Suprapubic skin (tissue), 4 donors: ENCODE measurements at regions not wholly inside any gene's neighbourhood (a gene's known extent, or its start where the extent isn't known, plus 50 kb on each side); places are given as distances from the start of the nearest gene placed in this dataset.

Experiments used
- DNase-seq, 2 donors: peaks; one replicate each; pipeline ENCODE4 v3.0.0-alpha.2; 2019; ENCODE audit warnings: low spot score in 2 of 2
- H3K27ac ChIP-seq: fragments of 200-600 bp; sonication (generic); one replicate; pipeline ENCODE4 v1.5.1; 2019
- H3K27me3 ChIP-seq: fragments of 200-600 bp; sonication (generic); one replicate; pipeline ENCODE4 v1.5.1; 2019
- H3K36me3 ChIP-seq: fragments of 200-600 bp; sonication (generic); one replicate; pipeline ENCODE4 v1.5.1; 2019
- H3K4me1 ChIP-seq: fragments of 200-600 bp; sonication (generic); one replicate; pipeline ENCODE4 v1.5.1; 2019
- H3K4me3 ChIP-seq: fragments of 200-600 bp; sonication (generic); one replicate; pipeline ENCODE4 v1.5.1; 2019; ENCODE audit warnings: mild to moderate bottlenecking
- H3K9me3 ChIP-seq: fragments of 200-600 bp; sonication (generic); one replicate; pipeline ENCODE4 v1.5.1; 2019
- CTCF ChIP-seq, 2 donors: fragments of 200-600 bp in 1 of 2; fragments of 450-650 bp in 1 of 2; sonication (generic) in 1 of 2; IDR thresholded peaks; one replicate each; pipeline ENCODE4 v1.5.1; 2016 to 2019; ENCODE audit warnings: antibody characterized with exemption in 2 of 2, mild to moderate bottlenecking in 1 of 2, moderate library complexity in 1 of 2
- EP300 ChIP-seq: sonication (generic); formaldehyde crosslinking; IDR thresholded peaks from one replicate; pipeline ENCODE4 v1.6.1; 2017; ENCODE audit warnings: antibody characterized with exemption
- POLR2A ChIP-seq, 2 donors: fragments of 450-650 bp; IDR thresholded peaks; one replicate each; pipeline ENCODE4 v1.6.1; 2017; ENCODE audit warnings: antibody characterized with exemption in 2 of 2, mild to moderate bottlenecking in 2 of 2, moderate library complexity in 2 of 2
- POLR2AphosphoS5 ChIP-seq, 3 donors: sonication (generic); formaldehyde crosslinking; IDR thresholded peaks; one replicate each; pipeline ENCODE4 v1.6.1; 2017; ENCODE audit warnings: antibody characterized with exemption in 3 of 3
- WGBS: methylation state at CpG from one replicate; pipeline ENCODE4 v1.1.5; 2018; 5-methylcytosine and 5-hydroxymethylcytosine counted together

GRCh38 chr18:10361660-10362059 is 92.8 kb upstream of the APCDD1 start:
- Histone ChIP-seq H3K36me3 (no peaks in the 10 kb centered on the region), H3K27ac (no peak overlapping the region), H3K4me1 (peaks cover 13% of the 10 kb centered on the region), H3K9me3 (no peaks in the 10 kb centered on the region), H3K4me3 (no peak overlapping the region), H3K27me3 (no peaks in the 10 kb centered on the region)
- TF ChIP-seq CTCF (IDR thresholded peaks at IDR 0.05), result no peak
- no peak for TF ChIP-seq POLR2AphosphoS5 (IDR thresholded peaks at IDR 0.05)
- no peak for TF ChIP-seq POLR2A (IDR thresholded peaks at IDR 0.05)
- TF ChIP-seq EP300, result no peak
- 66% methylated on average over 2 of the region's 2 CpGs for WGBS
- no peak for DNase-seq

GRCh38 chr18:10365021-10365500 is 89.4 kb upstream of the APCDD1 start:
- H3K9me3 ChIP-seq, result no peaks in the 10 kb centered on the region
- peaks cover 13% of the 10 kb centered on the region for H3K4me1 ChIP-seq
- H3K36me3 ChIP-seq, result no peaks in the 10 kb centered on the region
- no peak overlapping the region for H3K4me3 ChIP-seq
- H3K27me3 ChIP-seq, result no peaks in the 10 kb centered on the region
- H3K27ac ChIP-seq, result no peak overlapping the region
- 67% methylated on average over 1 of the region's 1 CpG for WGBS
- TF ChIP-seq POLR2A (IDR thresholded peaks at IDR 0.05) (no peak), CTCF (IDR thresholded peaks at IDR 0.05) (no peak), POLR2AphosphoS5 (IDR thresholded peaks at IDR 0.05) (no peak), EP300 (no peak)
- no peak for DNase-seq

- Histone ChIP-seq H3K36me3 (no peaks in the 10 kb centered on the region), H3K27me3 (no peaks in the 10 kb centered on the region), H3K9me3 (no peaks in the 10 kb centered on the region), H3K27ac (no peak overlapping the region), H3K4me1 (peaks cover 13% of the 10 kb centered on the region), H3K4me3 (no peak overlapping the region)
- WGBS, result 67% methylated on average over 5 of the region's 5 CpGs
- DNase-seq, result no peak
- no peak for TF ChIP-seq POLR2AphosphoS5 (IDR thresholded peaks at IDR 0.05)
- no peak for TF ChIP-seq CTCF (IDR thresholded peaks at IDR 0.05)
- no peak for TF ChIP-seq EP300
- no peak for TF ChIP-seq POLR2A (IDR thresholded peaks at IDR 0.05)
These were observed 88.5 kb upstream of the APCDD1 start for GRCh38 chr18:10365901-10366300.

DNA sequence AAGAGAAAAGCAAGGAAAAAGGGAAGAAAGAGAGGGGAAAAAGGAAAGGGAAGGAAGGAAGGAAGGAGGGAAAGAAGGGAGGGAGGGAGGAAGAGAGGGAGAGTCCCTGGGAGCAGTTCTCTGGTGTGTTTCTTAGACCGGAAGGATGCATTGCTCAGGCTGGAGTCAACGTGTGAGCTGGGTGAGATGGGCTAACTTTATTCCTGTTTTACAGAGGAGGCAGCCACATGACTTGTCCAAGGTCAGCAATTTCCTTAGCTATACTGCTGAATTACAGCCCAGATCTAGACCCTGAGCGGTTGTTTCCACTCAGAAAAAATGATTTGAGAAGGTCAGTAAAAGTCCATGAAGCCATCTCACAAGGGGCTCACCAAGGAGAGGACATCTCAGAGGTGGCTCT is 86.6 kb upstream of the APCDD1 start:
- WGBS, result 88% methylated on average over 3 of the region's 3 CpGs
- Histone ChIP-seq H3K4me3 (no peak overlapping the region), H3K27ac (no peak overlapping the region), H3K9me3 (no peaks in the 10 kb centered on the region), H3K27me3 (no peaks in the 10 kb centered on the region), H3K4me1 (peaks cover 13% of the 10 kb centered on the region), H3K36me3 (no peaks in the 10 kb centered on the region)
- no peak for TF ChIP-seq EP300
- TF ChIP-seq POLR2A (IDR thresholded peaks at IDR 0.05), result no peak
- no peak for DNase-seq

DNA sequence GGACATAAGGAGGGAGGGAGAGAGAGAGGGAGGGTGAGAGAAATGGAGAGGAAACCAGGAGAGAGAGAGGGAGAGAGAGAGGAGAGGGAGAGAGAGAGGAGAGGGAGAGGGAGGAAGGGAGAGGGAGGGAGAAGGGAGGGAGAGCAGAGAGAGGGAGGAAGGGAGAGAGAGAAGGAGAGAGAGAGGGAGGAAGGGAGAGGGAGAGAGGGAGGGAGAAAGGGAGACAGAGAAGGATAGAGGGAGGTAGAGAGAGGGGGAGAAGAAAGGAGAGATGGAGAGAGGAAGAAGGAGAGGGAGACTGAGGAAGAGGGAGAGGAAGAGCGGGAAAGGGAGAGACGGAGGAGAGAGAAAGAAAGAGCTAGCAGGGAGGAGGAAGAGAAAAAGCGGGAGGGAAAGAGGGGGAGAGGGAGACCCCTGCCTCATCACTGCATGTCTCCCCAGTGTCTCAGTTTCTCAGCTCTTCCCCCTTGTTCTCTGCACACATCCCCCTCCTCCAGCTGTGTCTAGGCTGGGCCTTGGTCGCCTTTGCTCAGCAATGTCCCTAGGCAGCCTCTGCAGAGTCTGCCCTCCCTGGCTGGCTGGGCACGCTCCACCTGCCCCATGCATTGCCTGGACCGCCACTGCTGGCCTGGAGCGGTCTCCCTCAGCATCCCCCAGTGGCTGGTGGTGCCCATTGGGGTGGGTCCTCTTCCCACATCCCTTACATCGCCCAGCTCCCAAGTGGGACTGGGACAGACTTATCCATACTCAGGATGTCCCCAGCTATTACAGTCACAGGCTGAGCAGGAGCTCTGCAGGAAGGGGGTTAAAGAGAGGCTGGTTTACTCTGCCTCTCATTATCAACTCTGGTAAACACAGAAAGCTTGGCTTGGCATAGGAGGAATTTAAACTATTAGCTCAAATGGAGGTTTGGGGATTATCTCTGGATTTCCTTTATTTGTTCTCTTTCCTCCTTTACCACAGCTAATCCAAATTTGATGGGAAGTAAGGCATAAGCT is 85.7 kb upstream of the APCDD1 start:
- Histone ChIP-seq H3K9me3 (no peaks in the 10 kb centered on the region), H3K4me1 (peaks cover 13% of the 10 kb centered on the region), H3K4me3 (no peak overlapping the region), H3K27ac (no peak overlapping the region), H3K27me3 (no peaks in the 10 kb centered on the region), H3K36me3 (no peaks in the 10 kb centered on the region)
- TF ChIP-seq POLR2A (IDR thresholded peaks at IDR 0.05) (no peak), EP300 (no peak), CTCF (IDR thresholded peaks at IDR 0.05) (no peak), POLR2AphosphoS5 (IDR thresholded peaks at IDR 0.05) (no peak)
- DNase-seq, result no peak
- 81% methylated on average over 8 of the region's 8 CpGs for WGBS
